GM19324 (cell line): ENCODE measurements at regions not wholly inside any gene's neighbourhood (a gene's known extent, or its start where the extent isn't known, plus 50 kb on each side); places are given as distances from the start of the nearest gene placed in this dataset.

Experiments used
- ATAC-seq: cut with Tn5 transposase; IDR thresholded peaks from one replicate; pipeline ENCODE4 v1.9.1; 2021; ENCODE audit warnings: mild to moderate bottlenecking, moderate library complexity; ENCODE audit not compliant: unreplicated experiment, low FRiP score

- no peak for ATAC-seq
Measured at GRCh38 chr3:124395162-124395561, 335.1 kb upstream of the UMPS start.

GRCh38 chr3:124395584-124396338, 334.5 kb upstream of the UMPS start:
- no peak for ATAC-seq

DNA sequence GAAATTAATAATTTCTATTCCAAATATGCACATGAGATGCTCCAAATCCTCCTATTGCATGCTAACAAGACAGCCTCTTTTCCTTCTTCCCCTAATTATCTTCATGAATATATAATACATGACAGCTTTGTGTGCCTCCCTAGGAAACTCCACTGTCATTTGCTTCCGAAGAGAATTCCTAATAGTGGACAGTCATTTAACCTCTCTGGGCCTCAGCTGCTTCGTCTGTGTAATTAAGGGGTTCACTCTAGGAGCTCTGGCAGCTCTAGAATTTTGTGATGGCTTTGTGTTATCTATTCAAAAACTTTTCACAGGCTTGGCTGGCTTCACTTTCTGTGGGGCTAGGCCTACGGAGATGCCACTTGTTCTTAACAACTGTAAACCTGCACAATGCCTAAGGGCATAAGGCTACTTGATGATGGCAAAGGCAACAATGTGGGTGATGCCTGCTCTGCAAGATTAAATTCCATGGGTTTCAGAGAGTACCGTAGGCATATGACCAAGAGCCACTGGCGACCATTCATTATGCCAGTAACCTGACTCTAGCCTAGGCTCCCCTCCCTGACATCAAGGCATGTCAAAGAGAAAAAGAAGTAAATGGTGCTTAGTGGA, 333.8 kb upstream of the UMPS start:
- ATAC-seq: no peak

- no peak for ATAC-seq
Measured at GRCh38 chr3:124397088-124397487, 333.2 kb upstream of the UMPS start.

DNA sequence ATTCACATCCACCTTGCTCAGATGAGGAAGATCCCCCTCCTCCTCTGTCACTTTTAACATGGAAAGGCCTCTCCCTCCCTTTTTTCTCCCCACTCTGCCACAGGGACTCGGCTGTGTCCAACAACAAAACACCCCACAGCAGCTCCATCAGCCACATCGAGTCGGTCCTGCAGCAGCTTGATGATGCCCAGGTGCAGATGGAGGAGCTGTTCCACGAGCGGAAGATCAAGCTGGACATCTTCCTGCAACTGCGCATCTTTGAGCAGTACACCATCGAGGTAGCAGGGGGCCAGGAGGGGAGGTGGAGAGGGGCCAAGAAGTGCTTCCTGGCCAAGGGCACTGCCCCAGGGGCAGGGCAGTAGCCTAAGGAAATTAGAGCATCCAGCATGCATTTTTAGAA, 331.7 kb upstream of the UMPS start:
- no peak for ATAC-seq

DNA sequence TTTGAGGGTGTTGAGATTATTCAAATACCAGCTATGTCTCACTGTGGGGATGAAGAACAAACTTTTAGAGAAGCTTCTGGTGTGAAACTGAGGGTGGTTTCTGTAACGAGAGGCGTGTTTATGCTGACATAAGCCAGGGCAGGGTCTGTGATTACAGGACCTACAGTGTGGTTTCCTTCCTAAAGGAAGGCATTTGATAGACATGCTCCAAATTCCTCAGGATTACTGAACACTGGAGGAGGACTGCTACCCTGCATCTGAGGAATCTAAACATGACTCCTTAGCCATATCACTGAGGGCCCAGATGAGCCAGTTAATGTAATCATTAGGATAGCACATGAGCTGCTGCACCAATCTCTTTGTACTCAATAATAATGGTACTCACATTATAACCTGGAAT, 328.4 kb upstream of the UMPS start:
- ATAC-seq: no peak

DNA sequence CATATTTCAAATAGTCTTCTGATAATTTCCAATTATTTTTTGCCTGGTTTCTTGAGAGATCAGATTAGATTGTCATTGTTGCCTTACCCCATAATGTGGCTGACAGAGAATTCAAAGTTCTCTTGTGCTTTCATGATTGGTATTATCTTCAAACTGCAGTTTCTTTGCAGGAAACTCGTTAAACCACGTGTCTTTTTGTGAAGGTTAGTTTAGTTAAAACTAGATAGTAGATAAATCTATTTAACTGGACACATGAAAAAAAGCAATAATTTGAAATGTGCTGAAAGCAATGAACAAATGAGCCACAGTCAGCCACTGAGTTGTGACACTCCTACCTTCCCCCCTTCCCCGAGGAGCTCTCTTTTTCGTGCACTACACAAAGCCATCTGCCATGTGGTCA, 327.5 kb upstream of the UMPS start:
- no peak for ATAC-seq

GRCh38 chr3:124404621-124405020, 325.6 kb upstream of the UMPS start:
- no peak for ATAC-seq

GRCh38 chr3:124407260-124407659, 323.0 kb upstream of the UMPS start:
- no peak for ATAC-seq

GRCh38 chr3:124409650-124410275, 320.5 kb upstream of the UMPS start:
- no peak for ATAC-seq

- no peak for ATAC-seq
Measured at GRCh38 chr3:124410471-124410870, 319.8 kb upstream of the UMPS start.

DNA sequence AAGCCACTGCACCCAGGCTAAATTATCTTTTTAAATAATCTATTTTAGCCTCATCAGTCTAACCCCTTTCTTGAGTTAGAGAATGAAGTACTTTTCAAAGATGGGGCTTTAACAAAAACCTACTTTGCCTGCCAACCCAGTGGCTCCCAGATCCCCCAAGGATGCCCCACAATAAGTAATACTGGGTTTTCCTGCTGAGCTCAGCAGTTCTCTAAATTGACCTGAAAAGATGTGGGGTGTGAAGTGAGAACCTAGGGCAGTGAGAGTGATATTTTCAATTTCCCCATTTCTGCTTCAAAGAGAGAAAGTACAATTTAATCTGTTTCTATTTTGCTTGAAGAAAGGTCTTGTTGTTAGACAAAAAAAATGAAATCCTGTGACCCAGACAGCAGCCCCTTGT, 318.5 kb upstream of the UMPS start:
- no peak for ATAC-seq

DNA sequence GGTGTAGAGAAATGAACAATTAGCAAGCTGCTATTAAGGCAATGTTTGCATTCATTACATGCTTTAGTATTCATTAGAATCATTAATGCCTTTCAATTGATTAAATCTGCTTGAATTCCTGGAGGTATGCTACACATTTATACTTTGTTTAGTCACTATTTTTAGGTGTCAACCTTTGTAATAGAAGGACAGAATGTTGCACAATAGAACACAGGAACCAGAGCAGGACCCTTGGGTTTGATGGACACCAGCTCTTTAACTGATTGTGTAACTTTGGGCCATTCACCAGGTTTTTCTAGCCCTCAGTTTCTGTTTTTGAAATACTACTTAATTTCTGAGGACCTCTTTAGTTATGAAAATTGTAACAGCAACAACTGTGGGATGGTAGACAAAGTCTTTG, 317.6 kb upstream of the UMPS start:
- ATAC-seq: no peak

- ATAC-seq: no peak
Measured at GRCh38 chr3:124413393-124413792, 316.9 kb upstream of the UMPS start.

DNA sequence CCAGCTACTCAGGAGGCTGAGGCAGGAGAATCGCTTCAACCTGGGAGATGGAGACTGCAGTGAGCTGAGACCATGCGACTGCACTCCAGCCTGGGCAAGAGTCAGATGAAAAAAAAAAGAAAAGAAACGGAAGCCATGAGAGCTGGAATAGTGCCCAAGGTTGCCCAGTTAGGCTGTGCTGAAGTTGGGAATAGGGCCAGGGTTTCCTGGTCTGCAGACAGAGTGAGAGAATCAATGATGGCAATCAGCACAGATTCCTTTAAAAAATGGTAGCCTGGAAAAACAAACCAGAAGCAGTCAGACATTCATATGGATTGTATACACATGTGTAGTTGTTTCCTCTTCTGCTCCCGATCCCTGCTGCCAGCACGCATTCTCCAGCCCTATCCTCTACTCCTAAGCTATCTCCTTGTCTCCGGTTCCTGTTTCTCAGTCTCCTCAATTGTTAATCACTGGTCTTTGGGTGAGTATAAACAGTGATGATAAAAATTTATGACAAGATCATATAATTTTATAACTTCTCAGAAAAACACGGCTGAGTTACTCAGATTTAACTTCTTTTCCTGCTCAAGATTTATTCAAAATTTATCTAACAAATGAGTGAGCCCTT, 316.2 kb upstream of the UMPS start:
- ATAC-seq: no peak

DNA sequence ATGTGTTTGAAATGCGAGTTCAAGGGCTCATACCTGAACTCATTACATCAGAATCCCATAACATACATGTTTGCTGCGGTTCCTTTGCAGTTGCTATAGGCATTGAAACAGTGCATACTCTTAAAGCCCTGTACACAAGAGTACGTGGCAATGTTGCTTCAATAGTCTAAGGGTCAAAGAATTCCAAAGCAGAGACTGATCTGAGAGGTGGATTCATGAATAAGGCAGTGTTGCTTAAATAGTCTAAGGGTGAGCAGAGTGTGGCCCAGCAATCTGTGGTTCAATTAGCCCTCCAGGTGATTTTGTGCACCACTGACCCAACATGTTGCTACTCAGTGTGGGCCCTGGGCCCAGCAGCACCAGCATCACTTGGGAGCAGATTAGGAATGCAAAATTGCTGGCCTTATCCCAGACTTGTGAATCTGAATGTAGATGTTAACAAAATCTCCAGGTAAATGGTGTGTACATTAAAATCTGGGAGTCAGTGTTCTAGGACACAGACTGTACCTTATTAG, 314.7 kb upstream of the UMPS start:
- ATAC-seq: no peak

- no peak for ATAC-seq
Measured at GRCh38 chr3:124419303-124419702, 310.9 kb upstream of the UMPS start.

- ATAC-seq: no peak
Measured at GRCh38 chr3:124420392-124420791, 309.9 kb upstream of the UMPS start.

DNA sequence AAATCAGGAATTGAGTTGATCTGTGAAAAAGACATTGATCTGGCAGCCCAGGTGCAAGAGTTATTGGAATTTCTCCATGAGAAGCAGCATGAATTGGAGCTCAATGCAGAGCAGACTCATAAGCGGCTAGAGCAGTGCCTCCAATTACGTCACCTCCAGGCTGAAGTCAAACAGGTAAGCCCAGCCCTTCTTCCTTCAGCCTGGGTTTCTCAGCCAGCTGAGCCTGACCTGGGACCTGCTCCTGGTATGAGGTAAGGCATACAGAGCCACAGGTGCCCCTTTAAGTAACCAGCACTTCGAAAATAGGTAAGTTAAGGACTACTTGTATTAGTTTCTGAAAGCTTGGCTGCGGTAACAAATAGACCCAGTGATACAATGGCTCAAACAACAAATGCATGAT, 307.4 kb upstream of the UMPS start:
- no peak for ATAC-seq

- ATAC-seq: no peak
Measured at GRCh38 chr3:124424396-124424795, 305.9 kb upstream of the UMPS start.

DNA sequence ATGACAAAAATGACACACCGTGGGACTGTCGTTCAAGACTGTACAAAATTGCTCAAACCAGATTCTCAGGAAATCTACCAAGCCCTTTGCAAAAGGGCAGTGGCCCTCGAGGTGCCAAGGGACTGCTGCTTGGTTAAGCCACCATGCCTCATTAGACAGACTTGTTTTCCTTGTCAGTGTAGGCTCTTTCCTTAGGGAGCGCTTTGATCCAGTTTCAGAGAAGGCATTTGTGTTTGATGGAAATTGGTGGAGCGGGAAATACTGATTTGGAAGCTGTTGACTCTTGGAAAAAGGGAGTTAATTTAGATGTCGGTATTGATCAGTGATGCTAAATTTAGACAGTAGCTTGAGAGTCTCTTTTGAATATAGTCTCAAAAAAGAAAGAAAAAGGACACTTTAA, 304.3 kb upstream of the UMPS start:
- no peak for ATAC-seq
